Glomerular visceral epithelial cell (primary cell): ENCODE measurements at regions not wholly inside any gene's neighbourhood (a gene's known extent, or its start where the extent isn't known, plus 50 kb on each side); places are given as distances from the start of the nearest gene placed in this dataset.
A peak's percentile ranks its signal among the peaks of the same experiment; 100 is the strongest.
"Not testable (repeated sequence)": the region's sequence is repeated elsewhere in the genome, so short reads cannot be mapped to it uniquely, and the experiment has no call there.

Experiments
- DNase-seq: peaks from one replicate; pipeline ENCODE4 v3.0.0-alpha.2; 2016; ENCODE audit errors: extremely low spot score

DNA sequence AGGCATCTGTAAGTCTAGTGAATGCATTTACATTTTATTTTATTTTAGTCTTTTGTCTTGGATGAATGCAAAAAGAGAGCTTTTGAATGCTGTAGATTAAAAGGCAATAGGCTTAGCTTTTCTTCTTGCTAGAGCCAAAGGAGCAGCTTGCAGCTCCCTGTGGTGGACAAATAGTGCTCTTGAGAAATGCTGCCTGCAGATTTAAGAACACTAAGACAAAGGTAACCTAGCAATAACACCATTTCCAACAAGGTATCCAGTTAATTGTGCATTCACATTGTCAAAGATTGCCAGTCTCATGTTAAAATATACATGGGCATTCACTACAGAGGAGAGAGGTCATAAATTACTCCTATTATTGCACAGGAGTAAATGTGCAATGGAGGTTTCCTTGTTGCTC, 859.2 kb upstream of the PRKX start:
- DNase-seq = no peak

DNA sequence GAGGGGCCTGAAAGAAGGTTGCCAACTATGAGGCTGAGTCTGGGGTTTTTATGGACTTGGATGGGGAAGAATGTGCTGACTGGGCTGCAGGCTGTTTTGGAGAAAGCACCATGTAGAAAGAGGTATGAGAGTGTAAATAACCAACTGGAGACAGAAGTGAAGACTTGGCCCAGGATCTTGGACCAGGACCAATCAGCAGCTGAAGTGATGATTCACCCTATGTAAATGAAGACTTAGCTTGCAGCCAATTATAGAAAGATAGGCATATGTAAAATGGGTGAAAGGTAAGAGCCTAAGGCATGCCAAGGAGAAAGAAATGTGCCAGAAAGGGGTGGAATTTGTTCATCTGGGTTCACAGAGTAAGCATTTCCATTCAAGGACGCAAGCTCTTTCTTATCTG, 856.7 kb upstream of the PRKX start:
- DNase-seq = no peak

DNA sequence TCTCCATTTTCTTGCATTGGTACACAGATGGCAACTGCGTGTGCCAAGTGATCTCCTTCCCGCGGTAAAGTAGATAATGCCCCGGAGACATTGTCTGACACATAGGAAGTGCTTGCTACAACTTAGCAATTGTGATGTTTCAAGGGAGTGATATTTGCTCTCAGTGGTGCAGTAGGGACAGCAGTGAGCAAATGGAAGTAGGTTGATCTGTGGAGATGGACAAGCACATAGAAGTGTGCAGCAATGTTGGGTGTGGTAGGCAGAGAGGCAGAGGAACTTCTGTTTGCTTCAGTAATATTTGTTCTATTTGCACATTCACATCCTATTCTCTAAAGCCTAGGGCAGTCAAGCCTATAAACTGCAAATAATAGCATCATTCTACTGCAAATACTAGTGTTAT, 846.7 kb upstream of the PRKX start:
- no peak for DNase-seq

DNA sequence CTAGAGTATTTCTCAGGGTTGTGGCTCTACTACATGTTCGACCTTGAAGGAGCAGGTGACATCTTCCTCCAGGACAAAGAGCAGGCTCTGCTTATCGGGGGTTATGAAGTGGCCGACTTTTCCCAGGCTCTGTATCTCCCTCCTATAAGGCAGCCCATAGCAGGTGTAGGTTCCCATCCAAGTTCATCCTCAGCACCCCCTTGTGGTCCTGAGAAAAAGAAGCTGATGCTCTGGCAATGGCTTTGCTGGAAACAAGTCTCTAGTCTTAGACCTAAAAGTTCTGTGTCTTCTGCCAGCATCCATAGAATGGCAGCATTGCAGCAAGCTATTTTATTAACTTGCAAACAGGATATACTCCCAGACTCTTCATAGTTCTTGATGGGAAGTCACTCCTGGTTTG, 836.6 kb upstream of the PRKX start:
- no peak for DNase-seq

DNA sequence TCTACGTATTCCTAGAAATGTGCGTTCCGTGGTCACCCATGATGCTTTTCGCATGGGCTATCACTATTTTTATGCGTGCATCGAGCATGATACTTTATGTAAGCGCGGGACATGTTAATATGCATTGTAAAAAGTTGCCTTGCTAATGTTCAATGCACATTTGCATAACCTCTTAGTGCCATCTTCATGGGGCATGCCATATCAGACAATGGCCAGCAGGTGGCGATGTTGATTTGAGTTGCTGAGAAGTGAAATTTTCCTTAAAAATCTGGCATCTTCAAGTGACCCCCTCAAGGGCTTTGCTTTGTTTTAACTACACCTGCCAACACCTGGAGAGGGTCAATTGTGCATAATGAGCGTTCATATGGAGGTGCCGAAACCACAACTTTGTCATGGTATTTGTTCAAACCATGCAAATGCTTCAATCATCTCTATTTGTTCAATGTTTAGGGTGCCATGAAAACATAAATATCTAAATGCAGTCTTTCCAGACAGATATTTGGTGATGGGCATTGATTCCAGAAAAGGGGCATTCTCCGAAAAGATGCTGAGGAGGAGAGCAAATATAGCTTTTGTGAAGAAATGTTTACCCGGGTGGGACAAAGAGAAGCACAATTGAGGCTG, 833.9 kb upstream of the PRKX start:
- DNase-seq = peak; percentile 1

DNA sequence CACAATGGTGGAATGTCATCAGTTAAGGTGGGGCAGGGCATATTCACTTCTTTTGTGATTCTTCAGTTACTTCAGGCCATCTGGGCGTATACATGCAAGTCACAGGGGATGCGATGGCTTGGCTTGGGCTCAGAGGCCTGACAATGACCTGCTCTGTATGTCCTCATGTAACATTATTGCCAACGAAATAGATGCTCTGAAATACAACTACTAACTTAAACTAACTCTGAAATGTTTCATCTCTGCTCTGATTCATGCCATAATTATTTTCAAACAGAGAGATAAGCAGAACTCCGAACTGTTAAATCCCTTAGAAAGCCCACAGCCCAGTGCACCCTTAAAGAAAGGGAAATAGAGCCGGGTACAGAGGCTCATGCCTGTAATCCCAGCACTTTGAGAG, 832.7 kb upstream of the PRKX start:
- DNase-seq = not testable (repeated sequence)

DNA sequence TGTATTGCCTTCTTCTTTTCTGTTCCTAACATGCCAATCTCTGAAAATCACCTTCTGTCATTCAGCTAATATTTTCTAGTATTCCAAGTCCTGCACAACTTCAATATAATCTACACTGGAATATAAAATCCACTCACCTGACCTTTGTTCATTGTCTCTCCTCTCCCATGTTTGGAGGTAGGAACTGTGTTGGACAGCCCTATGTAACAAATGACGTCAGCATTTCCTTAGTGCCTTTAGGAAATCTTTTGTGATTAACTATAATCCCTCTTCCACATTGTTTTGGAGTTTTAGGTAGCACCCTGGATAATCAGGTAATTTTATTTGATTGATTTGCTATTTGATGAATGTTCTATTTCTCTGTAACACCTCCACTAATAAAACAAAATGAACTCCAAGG, 814.8 kb upstream of the PRKX start:
- no peak for DNase-seq

DNA sequence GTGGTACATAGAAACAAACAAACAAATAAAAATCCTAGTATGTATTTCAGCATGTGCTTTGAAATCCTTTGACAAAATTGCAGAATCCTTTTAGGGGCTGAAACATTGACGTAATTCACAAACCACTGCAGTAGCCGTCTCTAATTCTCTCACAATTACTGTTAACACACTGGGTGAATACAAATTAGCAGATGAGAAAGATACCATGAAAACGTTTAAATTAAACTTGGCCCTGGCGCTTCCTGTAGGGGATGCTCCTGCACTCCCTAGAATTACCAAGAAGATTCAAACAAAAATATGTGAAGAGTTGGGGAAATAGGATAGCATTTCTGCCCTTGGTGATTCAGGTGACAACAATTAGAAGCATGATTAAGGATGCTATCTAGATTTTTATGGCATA, 772.5 kb upstream of the PRKX start:
- no peak for DNase-seq

DNA sequence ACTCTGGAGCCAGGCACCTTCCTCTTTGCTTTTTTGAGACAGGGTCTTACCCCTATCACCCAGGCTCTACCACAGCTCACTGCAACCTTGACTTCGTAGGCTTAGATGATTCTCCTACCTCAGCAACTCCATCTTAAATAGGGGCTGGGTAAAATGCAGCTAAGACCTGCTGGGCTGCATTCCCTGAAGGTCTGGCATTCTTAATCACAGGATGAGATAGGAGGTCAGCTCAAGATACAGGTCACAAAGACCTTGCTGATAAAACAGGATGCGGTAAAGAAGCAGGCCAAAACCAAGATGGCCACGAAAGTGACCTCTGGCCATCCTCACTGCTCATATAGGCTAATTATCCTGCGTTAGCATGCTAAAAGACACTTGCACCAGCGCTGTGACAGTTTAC, 770.8 kb upstream of the PRKX start:
- no peak for DNase-seq

DNA sequence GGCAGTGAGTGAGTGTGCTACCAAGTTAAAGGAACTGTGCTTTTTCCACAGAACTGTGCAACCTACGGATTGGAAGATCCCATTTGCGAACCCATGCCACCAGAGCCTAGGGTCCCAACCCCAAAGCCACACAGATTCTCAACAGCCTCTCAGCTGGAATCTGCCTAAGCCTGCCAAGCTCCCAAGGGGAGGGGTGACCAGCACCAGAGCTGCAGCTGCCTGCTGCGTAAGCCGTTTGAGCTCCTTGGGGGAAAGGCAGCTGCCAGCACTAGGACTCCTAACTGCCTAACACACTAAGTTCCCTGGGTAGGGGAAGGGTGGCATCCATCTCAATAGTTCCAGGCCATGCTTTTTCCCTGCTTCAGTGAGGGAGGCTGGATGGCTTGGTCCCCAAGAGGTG, 738.1 kb upstream of the PRKX start:
- DNase-seq = no peak

DNA sequence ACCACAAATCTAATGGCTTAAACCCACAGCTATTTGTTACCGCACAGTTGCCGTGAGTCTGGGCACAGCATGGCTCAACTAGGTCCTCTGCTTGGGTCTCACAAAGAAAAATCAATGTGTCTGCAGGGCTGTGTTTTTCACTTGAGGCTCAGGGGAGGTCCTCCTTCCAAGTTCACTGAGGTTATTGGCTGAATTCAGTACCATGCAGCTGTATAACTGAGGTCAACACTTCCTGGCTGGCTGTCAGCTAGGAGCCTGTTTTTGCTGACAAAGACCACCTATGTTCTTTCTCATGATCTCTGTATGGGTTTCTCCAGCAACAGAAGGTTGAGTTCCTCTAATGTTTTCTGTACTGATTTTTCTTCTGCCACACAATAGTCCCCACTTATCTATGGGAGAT, 736.7 kb upstream of the PRKX start:
- no peak for DNase-seq

DNA sequence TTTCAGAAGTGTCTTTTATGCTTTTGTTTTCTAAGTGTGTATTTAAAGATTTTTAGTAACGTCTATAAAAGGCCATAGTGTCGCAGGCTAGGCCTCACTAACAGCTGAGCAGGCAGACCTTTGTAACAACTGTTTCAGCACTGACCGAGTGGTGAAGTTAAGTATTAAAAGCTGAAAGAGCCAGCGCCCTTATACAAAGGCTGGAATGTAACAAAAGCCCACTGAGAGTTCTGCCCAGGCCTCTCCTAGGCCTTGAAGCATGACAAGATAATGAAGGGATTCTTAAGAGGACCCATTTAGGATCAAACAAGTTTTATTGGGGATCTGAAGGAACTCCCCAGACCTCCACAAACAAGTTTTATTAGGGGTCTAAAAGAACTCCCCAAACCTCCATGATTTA, 722.5 kb upstream of the PRKX start:
- DNase-seq = no peak

DNA sequence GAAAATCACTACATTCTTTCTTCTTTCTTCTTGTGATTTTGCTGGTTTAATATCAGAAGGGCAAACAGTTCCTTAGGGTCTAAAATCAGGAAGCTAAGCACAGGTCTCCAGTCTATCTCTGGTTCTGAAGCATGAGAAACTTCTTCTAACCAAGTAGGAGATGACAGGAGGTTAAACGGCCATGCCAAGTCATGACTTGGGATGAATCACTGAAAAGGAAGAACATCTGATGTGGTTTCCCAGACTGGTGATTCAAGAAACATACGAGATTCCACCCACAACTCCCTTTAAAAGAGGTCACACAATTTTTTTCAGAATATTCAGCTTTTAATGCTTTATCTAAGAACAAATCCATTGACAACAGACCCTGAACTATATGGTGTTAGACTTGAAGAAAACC, 684.0 kb upstream of the PRKX start:
- DNase-seq = no peak

DNA sequence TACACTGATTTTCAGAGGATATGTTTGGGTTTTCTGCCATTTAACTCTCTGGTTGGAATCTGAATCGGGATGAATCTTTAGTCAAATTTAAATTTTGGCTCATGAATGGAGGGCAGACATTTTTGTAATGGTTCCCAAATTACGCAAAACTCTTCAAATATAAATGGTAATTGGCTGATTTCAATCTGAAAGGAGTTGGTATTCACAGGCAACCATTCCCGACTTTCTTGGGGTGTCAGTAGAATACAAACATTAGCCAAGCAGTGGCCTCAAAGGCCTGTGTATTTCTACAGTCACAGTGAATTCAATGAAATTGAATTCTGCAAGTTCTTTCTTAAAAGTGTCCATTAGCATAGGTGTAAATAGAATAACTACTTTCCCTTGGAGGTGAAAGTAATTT, 668.8 kb upstream of the PRKX start:
- DNase-seq = no peak

DNA sequence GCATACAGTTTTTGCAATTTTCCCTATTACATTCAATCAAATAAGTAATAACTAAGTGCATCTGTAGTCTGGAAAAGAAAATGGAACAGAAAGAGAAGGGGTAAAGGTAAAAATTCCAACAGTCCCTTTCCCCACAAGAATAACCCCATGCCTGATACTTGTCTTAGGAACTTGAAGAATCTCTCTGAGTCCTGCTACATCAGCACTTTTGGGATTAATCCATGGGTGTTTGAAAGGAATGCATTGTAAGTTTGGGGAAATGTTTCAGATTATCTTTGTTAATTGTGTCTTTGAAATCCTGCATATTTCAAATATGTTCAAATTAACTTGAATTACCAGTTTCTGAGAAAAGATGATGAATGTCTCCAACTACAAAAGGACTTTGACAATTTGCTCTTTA, 667.3 kb upstream of the PRKX start:
- no peak for DNase-seq

DNA sequence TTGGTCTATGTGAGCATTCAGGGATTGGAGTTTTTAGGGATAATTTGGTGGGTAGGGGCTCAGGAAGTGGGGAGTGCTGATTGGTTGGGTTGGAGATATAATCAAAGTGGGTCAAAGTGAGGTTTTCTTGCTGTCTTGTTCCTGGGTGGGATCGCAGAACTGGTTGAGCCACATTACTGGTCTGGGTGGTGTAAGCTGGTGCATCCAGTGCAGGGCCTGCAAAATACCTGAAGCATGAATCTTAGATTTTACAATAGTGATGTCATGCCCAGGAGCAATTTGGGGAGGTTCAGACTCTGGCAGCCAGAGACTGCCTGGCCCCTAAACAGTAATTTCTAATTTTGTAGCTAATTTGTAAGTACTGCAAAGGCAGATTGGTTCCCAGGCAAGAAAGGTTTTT, 665.6 kb upstream of the PRKX start:
- no peak for DNase-seq

DNA sequence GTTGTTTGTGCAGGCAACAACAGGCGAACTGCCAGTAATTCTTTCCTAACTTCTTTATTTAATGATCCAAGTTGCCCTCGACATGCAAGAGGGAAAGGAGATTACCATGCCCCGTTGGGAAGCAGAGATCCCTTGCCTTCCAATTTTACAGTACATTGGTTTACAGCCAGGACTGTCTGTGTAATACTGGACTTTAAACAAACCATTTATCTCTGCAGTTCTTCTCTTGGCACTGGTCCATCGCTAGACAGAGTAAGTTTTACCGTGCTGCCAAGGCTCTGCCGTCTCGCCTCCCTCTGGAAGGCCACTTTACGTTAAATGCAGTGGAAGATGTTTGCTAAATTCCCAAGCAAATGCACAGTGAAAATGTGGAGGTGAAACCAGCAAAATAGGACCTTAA, 660.3 kb upstream of the PRKX start:
- no peak for DNase-seq

DNA sequence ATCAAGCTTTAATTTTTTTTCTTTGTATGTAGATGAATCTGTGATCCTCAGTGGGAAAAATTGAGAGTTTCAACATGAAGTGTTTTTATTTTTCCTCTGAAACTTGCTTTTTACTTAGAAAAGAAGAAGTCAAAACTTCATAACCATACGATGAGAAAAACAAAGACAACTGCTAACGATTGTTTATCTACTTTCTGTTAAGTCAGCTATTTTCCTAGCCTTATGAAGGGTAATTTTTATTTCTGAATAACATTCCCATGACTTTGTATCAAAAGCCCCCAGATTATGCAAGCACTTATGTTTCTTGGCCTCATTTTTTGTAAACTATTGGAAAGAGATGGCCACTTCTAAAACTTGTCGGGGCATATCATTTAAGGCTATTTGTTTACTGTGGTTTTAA, 645.1 kb upstream of the PRKX start:
- no peak for DNase-seq

DNA sequence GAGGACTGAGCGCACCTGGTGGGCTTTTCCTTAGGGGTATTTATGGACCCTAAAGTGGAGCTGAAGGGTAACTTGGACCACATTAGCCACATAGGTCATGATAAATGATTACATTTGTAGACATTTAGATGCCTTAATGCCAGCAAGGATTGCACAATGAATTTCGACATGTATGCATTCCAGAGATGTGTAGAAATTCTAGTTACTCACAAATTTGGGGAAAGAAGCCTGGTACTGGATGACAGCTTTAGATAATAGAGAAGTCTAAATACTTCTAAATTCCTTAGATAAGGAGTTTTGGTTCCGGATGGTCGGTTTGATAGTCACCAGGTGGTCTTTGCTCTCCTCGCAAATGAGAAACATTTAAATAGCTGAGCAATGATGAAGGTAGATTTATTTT, 609.5 kb upstream of the PRKX start:
- no peak for DNase-seq

DNA sequence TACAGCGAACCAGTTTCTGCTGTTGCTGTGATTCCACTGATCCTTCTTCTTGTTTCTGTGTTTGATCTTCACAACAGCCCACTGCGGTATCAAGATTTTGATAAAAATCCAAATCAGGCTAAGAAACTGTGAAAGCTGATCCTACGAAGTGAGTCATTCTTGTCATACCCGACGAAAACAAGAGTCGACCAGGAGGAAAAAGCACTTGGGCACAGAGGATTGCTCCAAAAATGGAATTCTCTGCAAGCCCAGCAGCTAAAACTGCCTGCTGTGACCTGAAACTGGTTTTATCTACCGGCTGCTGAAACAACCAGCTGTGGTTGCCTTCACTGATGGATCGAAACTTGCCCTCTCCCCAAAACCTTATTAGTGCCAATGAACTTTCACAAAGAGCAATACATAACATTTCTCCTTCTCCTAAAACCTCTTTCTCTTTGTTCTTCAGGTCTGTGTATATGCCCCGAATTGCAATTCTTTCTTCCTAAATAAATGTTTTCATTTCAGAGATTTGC, 607.0 kb upstream of the PRKX start:
- no peak for DNase-seq

DNA sequence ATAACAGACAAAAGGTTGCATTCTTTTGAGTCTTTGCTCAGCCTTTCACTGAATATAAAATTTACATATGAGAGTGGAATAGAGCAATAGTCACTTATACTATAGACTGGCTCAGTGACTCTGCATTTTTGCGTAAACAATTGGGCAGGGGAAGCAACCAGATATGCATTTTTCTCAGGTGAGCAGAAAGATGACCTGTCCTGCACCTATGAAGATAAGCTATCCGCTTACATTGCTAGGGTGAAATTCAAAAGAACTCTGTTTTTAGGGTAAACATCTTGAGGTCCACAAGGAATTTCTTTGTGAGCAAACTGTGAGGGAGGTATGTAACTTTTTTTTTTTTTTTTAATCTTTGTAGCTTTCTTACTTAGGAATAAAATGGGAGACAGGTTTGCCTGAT, 602.4 kb upstream of the PRKX start:
- DNase-seq = no peak

DNA sequence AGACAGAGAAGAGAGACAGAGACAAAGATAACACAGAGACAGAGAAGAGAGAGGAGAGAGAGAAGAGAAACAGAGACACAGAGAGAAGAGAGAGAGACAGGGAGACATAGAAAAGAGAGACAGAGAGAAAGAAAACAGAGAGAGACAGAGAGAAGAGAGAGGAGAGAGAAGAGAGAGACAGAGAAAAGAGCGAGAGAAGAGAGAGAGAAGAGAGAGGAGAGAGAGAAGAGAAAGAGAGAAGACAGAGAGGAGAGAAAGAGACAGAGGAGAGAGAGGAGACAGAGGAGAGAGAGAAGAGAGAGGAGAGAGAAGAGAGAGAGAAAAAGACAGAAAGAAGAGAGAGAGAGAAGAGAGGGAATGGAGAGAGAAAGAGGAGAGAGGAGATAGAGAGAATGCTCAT, 601.1 kb upstream of the PRKX start:
- no peak for DNase-seq

DNA sequence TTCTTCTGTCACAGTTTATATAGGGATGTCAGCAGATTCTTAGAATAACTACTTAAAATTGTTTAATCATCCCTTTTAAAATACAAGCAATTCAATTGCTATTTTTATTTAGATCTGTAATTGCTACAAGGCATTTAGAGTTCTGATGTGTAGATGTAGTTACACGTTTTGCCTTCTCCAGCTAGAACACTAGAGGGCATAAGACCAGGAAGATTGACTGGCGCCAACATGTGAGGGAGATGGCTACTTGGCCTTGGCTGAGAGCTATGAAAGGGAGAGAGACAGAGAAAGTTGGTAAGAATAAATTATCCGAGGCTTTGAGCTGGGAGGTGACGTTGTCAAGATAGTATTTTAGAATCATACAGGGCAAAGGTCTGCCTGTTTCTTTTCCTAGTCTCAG, 563.7 kb upstream of the PRKX start:
- no peak for DNase-seq

DNA sequence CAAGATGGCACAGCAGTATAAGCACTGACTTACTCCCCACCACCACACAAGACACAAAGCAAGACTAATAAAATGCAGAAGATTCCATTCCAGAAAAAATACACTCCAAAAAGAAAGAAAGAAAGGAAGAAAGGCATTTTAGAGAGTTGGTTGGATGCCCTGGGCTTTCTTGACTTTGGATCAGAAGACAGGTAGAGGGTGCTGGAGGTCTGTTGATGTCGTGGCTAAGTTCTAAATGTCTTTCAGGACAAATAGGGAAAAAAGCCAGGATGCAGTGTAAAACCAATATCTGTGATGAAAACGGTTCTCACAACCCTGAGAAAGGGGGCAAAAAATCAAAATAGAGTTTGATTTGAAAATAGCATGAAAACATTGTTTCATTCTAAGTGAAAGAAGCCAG, 555.2 kb upstream of the PRKX start:
- no peak for DNase-seq

DNA sequence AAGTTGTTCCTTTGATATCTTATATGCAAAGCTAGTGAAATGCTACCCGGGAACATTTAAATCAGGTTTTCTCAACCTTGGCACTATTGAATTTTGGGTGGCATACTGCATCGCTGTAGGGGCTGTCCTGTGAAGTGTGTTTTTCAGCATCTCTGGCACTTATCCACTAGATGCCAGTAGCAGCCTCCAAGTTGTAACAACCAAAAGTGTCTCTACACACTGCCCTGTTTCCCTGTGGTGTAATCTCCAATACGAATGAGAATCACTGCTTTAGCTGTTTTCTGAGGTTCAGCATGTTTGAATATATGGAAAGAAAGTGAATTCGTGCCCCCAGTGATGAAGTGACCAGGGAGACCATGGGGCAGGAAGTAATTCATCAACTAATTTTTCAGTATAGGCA, 551.6 kb upstream of the PRKX start:
- DNase-seq = no peak
